ENCODE measurements at regions not wholly inside any gene's neighbourhood (a gene's known extent, or its start where the extent isn't known, plus 50 kb on each side); places are given as distances from the start of the nearest gene placed in this dataset.

- Histone ChIP-seq H3K9me3 (replicated peaks; ENCODE audit: control insufficient read depth, insufficient read depth, low read depth, low read length) (no peaks in the 10 kb centered on the region), H3K4me2 (ENCODE audit: insufficient read depth, low read length) (no peak overlapping the region), H4K20me1 (replicated peaks; ENCODE audit: control insufficient read depth, insufficient read depth, low read length) (no peaks in the 10 kb centered on the region), H3K4me1 (replicated peaks in 1 of 2; ENCODE audit: control insufficient read depth in 2 of 2, insufficient read depth in 2 of 2, low read length in 2 of 2) (no peaks in the 10 kb centered on the region), H3K79me2 (ENCODE audit: control insufficient read depth, insufficient read depth, low read length) (no peaks in the 10 kb centered on the region), H3K27ac (ENCODE audit: extremely low read depth, low read depth, low read length) (no peak overlapping the region), H2AFZ (ENCODE audit: low read depth, low read length) (no peak overlapping the region), H3K27me3 (ENCODE audit: control insufficient read depth in 2 of 2, insufficient read depth in 2 of 2, low read length in 2 of 2) (no peaks in the 10 kb centered on the region), H3K9me1 (ENCODE audit: control insufficient read depth, insufficient read depth, low read length) (no peaks in the 10 kb centered on the region), H3K9ac (ENCODE audit: insufficient read depth in 1 of 2, low read depth in 2 of 2, low read length in 2 of 2) (no peak overlapping the region), H3K4me3 (no peak overlapping the region), H3K36me3 (ENCODE audit: control insufficient read depth, insufficient read depth, low read length) (no peaks in the 10 kb centered on the region)
- BruUV-seq (replicated peaks): no TSS peak
- FAIRE-seq: no peak
- in situ Hi-C loops (cut with MboI): no loop called here
- no peak for ATAC-seq
- ChIA-PET CTCF (ENCODE audit: low intra/inter-chr PET ratio) (no interaction called here), POLR2A (no interaction called here)
- 0% methylated on average over 2 of the region's 2 CpGs for WGBS (ENCODE audit: insufficient coverage, low coverage, missing lambda C conversion rate)
- no peak for DNase-seq (ENCODE audit: extremely low read depth in 1 of 4, low spot score in 3 of 4)
- intact Hi-C loops (cut with micrococcal nuclease): no loop called here
- TF ChIP-seq ARHGAP35 (IDR thresholded peaks at IDR 0.05; ENCODE audit: partially characterized antibody) (no peak), MTF1 (CRISPR knock-in tag; IDR thresholded peaks at IDR 0.05; ENCODE audit: borderline replicate concordance) (no peak), ZNF318 (IDR thresholded peaks at IDR 0.05; ENCODE audit: borderline replicate concordance in 1 of 2, low read depth in 1 of 2) (no peak), ZBTB34 (CRISPR knock-in tag; IDR thresholded peaks at IDR 0.05) (no peak), ILK (tag; IDR thresholded peaks at IDR 0.05; ENCODE audit: borderline replicate concordance, low read depth) (no peak), KLF13 (tag; IDR thresholded peaks at IDR 0.05; ENCODE audit: borderline replicate concordance, low read depth) (no peak), ZBTB43 (CRISPR knock-in tag; IDR thresholded peaks at IDR 0.05) (no peak), SP2 (IDR thresholded peaks at IDR 0.05; ENCODE audit: extremely low read depth, low read depth, low read length, poor library complexity, severe bottlenecking) (no peak), TEAD4 (IDR thresholded peaks at IDR 0.05; ENCODE audit: low read length) (no peak), TEAD4 (CRISPR knock-in tag; IDR thresholded peaks at IDR 0.05; ENCODE audit: borderline replicate concordance) (no peak), ZFX (CRISPR knock-in tag; IDR thresholded peaks at IDR 0.05) (no peak)
These were observed 609.8 kb downstream of the ZNF608 start for GRCh38 chr5:124136609-124137008.

Data from K562 (cell line).